ENCODE measurements at regions not wholly inside any gene's neighbourhood (a gene's known extent, or its start where the extent isn't known, plus 50 kb on each side); places are given as distances from the start of the nearest gene placed in this dataset.

DNA sequence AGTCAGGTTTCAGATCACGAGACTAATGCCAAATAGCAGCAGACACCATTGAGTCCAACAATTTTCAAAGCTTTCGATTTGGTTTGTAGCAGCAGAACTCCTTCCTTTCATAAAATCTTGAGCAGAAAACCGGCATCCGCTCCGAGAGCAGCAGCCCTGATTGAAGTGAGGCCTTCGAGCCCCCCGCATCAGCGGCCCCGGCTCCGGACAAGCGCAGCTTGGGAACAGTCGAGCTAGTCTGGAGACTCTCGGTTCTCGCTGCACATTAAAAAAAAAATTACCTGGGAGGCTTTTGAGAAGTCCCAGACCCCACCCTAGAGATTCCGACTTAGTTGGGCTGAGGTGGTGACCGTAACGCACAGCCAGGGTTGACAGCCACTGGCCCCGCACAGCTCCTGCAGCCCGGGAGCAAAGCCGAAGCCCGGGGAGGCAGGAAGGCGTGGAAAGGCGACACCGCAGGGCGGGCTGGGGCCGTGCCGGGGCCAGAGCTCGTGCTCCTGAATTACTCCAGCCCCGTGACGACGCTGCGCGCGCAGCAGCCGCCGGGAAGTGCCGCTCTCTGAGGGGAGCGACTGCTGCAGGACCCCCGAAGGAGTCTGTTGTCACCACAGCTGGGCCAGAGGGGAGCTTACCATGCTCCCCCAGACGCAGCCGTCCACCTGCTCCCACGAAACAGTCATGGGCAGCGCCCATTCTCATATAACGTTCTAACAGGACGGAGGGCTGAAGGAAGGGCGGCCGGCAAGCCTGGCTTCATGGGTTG lies 57.8 kb downstream of the SPATA19 start:
- no peak for DNase-seq

GRCh38 chr11:133785795-133786340 lies 59.4 kb downstream of the SPATA19 start:
- no peak for DNase-seq

GRCh38 chr11:133784359-133784758 lies 61.0 kb downstream of the SPATA19 start:
- no peak for DNase-seq

- DNase-seq, result no peak
These were observed 63.1 kb downstream of the SPATA19 start for GRCh38 chr11:133782116-133782725.

- DNase-seq, result no peak
These were observed 67.2 kb downstream of the SPATA19 start for GRCh38 chr11:133778161-133778560.

- DNase-seq, result no peak
These were observed 68.5 kb downstream of the SPATA19 start for GRCh38 chr11:133776671-133777367.

GRCh38 chr11:133762538-133762937 lies 82.8 kb downstream of the SPATA19 start:
- DNase-seq, result no peak

GRCh38 chr11:133753150-133753549 lies 92.2 kb downstream of the SPATA19 start:
- no peak for DNase-seq

DNA sequence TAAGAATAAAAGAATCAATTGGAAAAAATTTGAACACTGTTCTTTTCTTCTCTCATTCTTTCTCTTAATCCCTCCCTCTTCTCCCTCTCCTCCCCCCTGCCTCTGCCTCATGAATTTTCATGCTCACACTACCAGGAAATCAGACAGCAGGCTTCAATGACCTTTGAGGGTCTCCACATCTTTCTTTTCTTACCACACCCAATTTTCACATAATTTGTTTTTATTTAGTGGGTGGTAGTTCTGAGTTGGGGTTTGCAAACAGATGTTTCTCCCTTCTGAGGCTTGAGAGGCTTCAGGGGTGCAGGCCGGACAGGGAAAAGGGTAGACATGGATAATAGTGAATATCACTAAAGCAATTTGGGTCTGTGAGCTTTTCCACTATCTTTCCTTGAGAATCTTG lies 95.5 kb downstream of the SPATA19 start:
- no peak for DNase-seq

GRCh38 chr11:133747409-133747808 lies 97.9 kb downstream of the SPATA19 start:
- DNase-seq, result no peak

GRCh38 chr11:133746663-133747306 lies 98.5 kb downstream of the SPATA19 start:
- no peak for DNase-seq

- no peak for DNase-seq
These were observed 99.5 kb downstream of the SPATA19 start for GRCh38 chr11:133745791-133746190.

GRCh38 chr11:133742353-133742752 lies 103.0 kb downstream of the SPATA19 start:
- DNase-seq, result no peak

DNA sequence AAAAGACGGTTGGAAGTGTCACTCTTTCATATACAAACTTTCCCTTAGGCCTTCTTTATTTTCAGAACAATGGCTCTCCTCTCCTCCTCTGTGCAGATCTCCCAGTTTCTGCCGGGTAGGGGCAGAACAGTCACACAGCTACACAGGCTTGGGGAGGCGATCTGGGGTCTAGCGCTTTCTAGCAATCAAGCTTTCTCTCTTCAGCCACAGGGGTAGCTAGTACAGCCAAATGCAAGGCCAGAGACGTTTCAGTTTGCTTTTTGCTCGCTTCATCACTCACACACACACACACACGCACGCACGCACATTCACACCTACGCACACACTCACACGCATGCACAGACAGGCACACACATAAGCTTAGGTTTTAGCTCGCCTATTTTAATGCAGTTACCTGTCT lies 104.3 kb downstream of the SPATA19 start:
- DNase-seq, result no peak

DNA sequence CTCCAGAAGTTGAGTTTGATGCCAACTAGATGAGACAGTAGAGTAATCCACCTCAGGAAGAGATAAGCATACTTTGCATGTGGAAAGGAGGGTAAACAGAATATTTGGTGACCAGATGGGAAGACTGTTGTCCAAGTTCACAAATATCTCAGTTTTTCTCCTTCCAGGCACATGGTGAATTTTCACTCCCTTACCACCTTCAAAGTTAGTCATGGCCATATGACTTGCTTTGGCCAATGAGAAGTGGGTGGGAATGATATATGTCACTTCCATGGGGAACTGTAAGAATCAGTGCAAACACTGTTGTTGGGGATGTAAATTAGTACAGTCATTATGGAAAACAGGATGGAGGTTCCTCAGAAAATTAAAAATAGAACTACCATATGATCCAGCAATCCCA lies 105.8 kb downstream of the SPATA19 start:
- no peak for DNase-seq

- DNase-seq, result no peak
These were observed 106.7 kb downstream of the SPATA19 start for GRCh38 chr11:133738624-133739023.

GRCh38 chr11:133733631-133734030 lies 111.7 kb downstream of the SPATA19 start:
- no peak for DNase-seq

DNA sequence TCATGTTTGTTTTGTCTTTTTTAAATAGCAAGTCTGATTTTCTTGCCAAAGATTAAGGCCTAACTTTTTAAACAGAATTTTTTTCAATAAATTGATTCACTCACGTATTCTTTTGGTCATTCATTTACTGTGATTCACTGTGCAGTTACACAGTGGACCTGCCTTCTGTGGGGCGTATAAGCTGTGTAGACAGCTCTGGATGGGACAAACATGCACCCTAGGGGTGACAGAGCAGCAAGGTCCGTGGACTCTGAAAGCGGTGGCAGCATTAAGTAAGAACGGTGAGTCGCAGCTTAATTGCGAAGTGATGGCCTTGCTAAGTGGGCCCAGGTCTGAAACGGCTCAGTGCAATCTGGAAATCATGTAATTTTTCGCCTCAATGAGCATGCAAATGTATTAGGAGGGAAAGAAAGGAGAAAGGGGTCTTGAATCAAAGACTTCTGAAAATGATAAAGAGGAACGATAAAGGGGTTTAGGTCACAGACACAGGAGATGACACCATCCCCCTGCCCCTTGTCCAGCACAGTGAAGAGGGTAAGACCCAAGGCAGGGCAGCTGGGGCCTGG lies 113.1 kb downstream of the SPATA19 start:
- DNase-seq, result no peak

- DNase-seq, result no peak
These were observed 117.5 kb downstream of the SPATA19 start for GRCh38 chr11:133727774-133728173.

DNA sequence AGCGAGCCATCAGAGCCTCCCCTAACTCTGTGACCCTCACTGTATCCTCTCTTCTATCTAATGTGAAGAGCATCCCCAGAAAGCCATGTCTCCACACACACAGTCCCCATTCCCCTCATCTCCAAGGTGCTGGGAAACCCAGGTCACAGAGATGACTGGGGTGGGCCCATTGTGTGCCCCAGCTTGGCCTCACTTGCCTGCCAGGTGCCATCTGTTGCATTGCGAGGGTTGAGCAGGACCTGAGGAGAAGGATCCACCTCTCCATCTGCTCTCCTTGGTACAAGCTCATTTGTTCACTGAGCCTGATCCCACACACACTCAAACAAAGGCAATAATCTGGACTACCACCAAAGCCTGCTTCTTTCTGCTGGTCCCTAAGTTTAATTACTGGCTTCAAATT lies 118.8 kb downstream of the SPATA19 start:
- DNase-seq, result no peak

GRCh38 chr11:133724116-133724515 lies 121.2 kb downstream of the SPATA19 start:
- DNase-seq, result no peak

DNA sequence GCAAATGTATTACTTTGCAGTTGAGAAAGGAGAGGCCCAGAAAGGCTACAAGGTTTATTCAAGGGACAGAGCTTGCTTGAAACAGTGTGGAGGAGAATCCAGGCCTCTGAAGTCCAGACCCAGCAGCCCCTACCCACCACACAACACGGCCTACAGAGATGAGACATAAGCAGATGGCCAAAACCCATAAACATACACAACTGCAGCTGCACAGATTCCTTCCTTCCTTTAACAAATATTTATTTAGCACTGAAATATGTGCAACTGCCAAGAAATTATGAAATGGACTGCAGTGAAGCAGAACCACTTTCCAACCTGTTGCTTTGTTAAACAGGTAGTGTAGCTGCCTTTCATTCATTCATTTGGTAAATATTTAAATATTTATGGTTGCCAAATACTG lies 122.3 kb downstream of the SPATA19 start:
- DNase-seq, result peak; percentile 93

GRCh38 chr11:133720951-133721350 lies 124.4 kb downstream of the SPATA19 start:
- DNase-seq, result no peak
